Left forelimb (tissue), 1 donor: ENCODE measurements at regions not wholly inside any gene's neighbourhood (a gene's known extent, or its start where the extent isn't known, plus 50 kb on each side); places are given as distances from the start of the nearest gene placed in this dataset.

Source experiments
- DNase-seq: peaks from one replicate; pipeline ENCODE4 v3.0.0-alpha.2; 2018; ENCODE audit warnings: low spot score

GRCh38 chr6:85193339-85193738 is 256.5 kb upstream of the NT5E start:
- DNase-seq, result no peak

GRCh38 chr6:85192596-85192995 is 257.3 kb upstream of the NT5E start:
- DNase-seq, result no peak

- no peak for DNase-seq
Observed at GRCh38 chr6:85192186-85192585, 257.7 kb upstream of the NT5E start.

GRCh38 chr6:85191656-85192055 is 258.2 kb upstream of the NT5E start:
- DNase-seq, result no peak

- no peak for DNase-seq
Observed at GRCh38 chr6:85186546-85187175, 263.2 kb upstream of the NT5E start.

- no peak for DNase-seq
Observed at GRCh38 chr6:85185977-85186376, 263.9 kb upstream of the NT5E start.

- DNase-seq, result no peak
Observed at GRCh38 chr6:85183841-85184240, 266.0 kb upstream of the NT5E start.

- DNase-seq, result no peak
Observed at GRCh38 chr6:85172705-85173104, 277.2 kb upstream of the NT5E start.

- DNase-seq, result no peak
Observed at GRCh38 chr6:85172161-85172560, 277.7 kb upstream of the NT5E start.

GRCh38 chr6:85169189-85169588 is 280.7 kb upstream of the NT5E start:
- no peak for DNase-seq

GRCh38 chr6:85168146-85168545 is 281.7 kb upstream of the NT5E start:
- no peak for DNase-seq

- DNase-seq, result no peak
Observed at GRCh38 chr6:85166114-85166741, 283.7 kb upstream of the NT5E start.

- DNase-seq, result no peak
Observed at GRCh38 chr6:85163156-85164080, 286.5 kb upstream of the NT5E start.

GRCh38 chr6:85157311-85157710 is 292.6 kb upstream of the NT5E start:
- no peak for DNase-seq

GRCh38 chr6:85143676-85144075 is 306.2 kb upstream of the NT5E start:
- no peak for DNase-seq

- no peak for DNase-seq
Observed at GRCh38 chr6:85137865-85138264, 312.0 kb upstream of the NT5E start.

- no peak for DNase-seq
Observed at GRCh38 chr6:85136310-85136709, 313.6 kb upstream of the NT5E start.

GRCh38 chr6:85135376-85136094 is 314.3 kb upstream of the NT5E start:
- no peak for DNase-seq

- DNase-seq, result no peak
Observed at GRCh38 chr6:85134172-85134571, 315.7 kb upstream of the NT5E start.

- DNase-seq, result no peak
Observed at GRCh38 chr6:85132091-85132490, 317.8 kb upstream of the NT5E start.

GRCh38 chr6:85130743-85131142 is 319.1 kb upstream of the NT5E start:
- DNase-seq, result no peak

- no peak for DNase-seq
Observed at GRCh38 chr6:85129881-85130280, 320.0 kb upstream of the NT5E start.
